GM19463 (cell line): ENCODE measurements at regions not wholly inside any gene's neighbourhood (a gene's known extent, or its start where the extent isn't known, plus 50 kb on each side); places are given as distances from the start of the nearest gene placed in this dataset.

ENCODE experiments used
- ATAC-seq: cut with Tn5 transposase; IDR thresholded peaks from one replicate; pipeline ENCODE4 v1.9.1; 2021; ENCODE audit warnings: mild to moderate bottlenecking, moderate library complexity; ENCODE audit not compliant: unreplicated experiment

GRCh38 chr5:125560476-125561225 is 814.2 kb upstream of the ZNF608 start:
- no peak for ATAC-seq

DNA sequence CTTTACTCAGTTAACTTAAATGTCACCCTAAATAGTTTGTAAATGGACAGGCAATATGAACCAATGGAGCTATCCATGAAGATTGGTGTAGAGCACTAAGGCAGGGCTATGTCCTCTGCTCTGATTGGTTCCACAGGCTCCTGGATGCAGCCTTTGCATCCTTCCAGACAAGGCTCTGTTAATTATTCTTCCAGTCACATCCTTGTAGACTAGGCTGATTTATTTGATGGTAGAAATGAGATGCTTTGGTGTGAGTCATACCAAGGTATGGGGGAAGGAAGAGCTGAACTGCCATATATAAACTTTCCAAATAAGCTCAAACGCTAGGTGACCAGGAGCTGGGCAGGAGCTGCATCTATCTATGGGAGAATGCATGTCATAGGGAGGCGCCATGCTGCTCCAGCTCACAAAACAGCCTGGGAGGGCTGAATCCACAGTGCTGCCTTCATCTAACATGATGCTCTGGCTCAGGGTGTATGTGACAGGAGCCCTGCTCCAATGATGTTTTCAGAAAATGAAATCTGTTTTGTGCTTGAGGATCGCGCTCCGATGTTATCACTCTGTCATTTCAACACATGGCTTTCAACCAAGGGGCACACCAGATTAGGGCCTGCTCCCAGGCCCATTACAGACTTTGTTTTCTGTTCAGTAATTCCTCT is 818.0 kb upstream of the ZNF608 start:
- ATAC-seq, result no peak

- ATAC-seq, result no peak
Observed at GRCh38 chr5:125574491-125575044, 828.1 kb upstream of the ZNF608 start.

DNA sequence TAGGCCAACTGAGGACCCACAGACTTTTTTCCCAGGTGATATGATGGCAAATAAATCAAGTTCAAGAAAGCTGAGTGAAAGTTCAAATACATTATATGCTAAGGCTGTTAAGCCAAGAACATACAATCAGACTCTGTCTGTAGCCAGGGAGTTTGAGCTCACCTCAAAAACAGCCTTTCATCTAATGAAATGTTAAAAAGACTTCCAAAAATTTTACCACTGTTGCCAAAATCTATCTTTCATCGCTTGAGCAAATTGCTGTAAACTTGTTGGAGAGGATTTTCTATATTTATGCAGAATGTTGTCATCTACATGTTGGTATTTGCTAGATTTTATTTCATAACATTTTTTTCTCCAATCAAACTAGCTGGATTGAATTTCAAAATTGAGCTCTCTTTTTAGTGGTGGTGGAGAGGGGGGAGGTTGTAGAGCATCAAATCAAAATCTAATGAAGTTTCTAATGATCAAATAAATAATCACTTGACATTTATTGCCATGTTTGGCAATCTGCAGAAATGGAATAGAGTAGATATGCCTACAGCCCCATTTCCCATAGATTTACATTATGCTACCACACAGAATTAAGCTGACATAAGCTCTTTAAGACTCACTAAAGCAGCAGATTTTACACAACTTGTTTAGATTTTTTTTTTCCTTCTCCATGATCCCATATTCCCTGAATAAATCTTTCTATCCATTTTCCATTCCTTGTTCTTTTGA is 828.9 kb upstream of the ZNF608 start:
- no peak for ATAC-seq

DNA sequence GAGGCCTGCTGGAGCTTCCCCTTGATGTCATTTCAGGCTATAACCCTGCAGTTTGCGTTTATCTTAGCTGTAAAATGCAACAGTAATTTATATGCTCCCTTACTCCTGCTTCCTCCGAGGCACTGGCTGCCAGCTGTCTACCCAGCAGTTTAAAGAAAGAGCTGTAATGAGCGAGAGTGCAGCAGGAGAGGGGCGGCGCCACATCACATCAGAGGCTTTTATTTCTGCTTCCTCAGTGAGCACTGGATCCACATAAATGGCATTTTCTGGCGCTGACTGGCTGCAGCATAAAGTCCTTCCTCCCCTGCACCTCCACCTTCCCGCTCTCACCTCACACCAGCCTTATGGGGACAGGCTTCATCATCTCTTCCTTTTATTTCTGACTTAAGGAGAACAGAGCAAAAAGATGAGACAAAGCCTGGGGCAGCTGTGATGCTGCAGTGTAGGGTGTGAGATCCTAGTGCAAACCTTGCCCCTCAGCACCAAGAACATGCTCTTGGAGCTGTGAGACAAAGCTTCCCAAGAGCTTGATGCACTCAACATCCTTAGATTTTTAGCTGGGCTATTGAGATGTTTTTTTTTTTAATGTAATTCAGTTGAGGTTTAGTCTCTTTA is 829.6 kb upstream of the ZNF608 start:
- no peak for ATAC-seq

GRCh38 chr5:125576822-125577221 is 830.4 kb upstream of the ZNF608 start:
- ATAC-seq, result no peak

DNA sequence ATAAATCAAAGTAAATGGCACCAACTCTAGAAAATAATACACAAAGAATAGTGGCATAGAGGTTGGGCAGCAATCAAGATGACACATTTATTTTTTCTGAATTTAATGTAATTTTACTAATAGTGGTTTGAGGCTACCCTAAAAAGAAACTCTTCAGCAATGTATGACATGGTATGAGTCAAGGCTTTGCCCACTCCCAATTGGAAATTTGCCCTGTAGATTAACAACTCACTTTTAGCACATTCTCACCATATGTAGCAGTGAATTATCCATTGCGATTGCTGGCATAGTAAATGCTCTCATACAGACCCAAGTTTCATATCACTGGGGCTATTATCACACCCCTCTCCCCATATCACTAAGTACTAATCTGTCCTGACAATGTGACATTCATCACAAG is 832.1 kb upstream of the ZNF608 start:
- ATAC-seq, result no peak

DNA sequence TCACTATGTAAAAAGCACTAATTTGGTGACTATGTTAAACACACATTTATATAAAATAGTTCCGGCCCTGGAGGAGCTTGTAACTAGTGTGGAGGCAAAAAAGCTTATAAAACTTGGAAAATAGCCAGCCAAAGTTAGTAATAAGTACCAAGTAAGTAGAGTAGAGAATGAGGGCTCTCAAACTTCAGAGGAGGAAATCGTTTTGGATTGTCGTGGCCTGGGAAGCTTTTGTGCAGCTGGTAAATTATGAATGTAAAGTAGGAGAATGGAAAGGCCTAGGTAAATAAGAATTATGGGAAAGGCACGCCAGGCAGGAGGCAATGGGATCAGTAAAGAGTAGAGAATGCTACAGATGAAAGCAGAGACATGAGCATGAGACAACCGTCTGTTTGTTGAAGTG is 832.7 kb upstream of the ZNF608 start:
- ATAC-seq, result no peak

DNA sequence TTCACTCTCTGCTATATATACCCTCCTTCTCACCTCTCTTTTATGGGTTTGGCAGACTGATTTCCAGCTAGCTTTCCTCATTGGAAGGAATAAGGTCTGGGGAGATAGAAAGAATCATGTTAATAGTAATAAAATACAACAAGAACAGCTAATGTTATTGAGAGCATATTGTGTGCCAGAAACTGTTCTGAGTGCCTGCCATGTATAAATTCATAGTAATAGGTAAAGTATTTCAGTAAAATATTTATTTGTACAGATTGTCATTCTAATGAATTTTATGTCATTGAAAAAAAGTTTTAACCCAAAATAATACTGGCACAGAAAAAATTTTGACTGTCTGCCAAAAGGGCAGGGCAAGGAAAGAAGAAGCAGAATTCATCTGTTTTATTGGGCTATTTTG is 834.9 kb upstream of the ZNF608 start:
- ATAC-seq, result no peak

- ATAC-seq, result no peak
Observed at GRCh38 chr5:125582352-125582751, 835.9 kb upstream of the ZNF608 start.

DNA sequence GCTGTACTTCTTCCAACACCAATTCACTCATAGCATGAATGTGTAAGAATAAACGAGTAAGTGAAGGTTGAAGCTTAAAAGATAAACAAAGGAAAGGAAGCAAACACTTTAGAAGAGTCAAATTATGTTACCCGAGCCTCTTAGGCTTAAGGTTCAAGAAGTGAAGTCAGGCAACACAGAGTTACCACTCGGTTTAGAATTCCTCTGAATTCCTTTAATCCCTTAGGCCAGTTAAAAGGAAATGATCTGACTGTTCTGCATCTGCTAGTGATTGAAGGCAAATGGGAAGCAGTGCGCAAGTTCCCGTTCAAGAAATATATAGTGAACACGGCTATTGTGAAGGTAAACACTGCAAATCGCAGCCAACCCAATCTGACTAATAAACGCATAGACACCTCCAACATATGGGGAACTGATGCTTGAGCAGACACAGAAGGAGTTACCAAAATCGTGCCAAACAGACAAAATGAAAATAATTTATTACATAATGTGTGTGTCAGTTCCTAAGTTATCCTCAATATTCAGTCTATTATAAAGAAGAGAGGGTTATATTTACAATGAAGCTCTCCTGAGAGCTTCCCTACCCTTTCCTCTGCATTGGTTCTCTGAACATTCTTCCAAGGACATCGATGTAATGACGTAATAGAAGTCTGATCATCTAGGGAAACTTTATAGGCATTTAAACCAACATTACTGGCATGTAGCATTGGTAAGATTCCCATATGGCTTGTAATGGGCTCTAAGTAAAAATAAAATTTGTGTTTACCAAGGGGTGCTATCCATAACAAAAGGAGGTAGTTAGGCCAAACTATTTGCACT is 837.1 kb upstream of the ZNF608 start:
- no peak for ATAC-seq

GRCh38 chr5:125584140-125584520 is 837.7 kb upstream of the ZNF608 start:
- no peak for ATAC-seq

DNA sequence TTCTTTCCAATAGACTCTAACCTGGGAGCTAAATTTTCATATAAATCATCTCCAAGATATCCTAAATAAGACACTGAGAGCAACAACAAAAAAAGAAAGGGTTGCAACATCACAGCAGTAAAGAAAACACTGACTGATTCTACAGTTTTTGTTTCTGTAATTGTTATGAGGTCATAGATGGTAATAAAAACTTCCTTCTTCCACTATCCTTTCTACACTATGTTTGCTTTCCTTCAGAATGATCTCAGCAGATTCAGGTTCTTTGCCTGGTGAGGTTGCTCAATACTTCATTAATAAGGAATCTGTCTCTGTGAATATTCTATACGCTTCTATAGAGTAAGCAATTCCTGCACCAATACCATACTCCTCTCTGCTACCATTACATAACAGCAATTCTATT is 835.6 kb upstream of the GRAMD2B start:
- ATAC-seq, result no peak

DNA sequence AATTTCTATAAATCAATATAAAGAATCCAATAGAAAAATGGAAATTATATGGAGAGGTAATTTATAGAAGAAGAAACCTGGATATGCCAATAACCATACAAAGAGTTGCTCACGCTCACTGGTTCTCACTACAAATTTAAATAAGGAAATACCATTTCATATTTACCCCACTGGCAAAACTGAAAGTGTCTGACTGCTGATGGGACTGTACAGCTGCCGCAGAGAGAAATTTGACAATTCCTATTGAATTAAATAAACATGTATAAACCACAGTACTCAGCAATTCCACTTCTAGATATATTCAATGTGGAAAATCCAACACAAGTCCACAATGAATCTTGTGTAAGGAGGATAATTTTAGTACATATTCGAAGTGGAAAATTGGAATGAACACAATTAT is 830.4 kb upstream of the GRAMD2B start:
- ATAC-seq, result no peak

- ATAC-seq, result no peak
Observed at GRCh38 chr5:125595095-125595494, 828.1 kb upstream of the GRAMD2B start.

DNA sequence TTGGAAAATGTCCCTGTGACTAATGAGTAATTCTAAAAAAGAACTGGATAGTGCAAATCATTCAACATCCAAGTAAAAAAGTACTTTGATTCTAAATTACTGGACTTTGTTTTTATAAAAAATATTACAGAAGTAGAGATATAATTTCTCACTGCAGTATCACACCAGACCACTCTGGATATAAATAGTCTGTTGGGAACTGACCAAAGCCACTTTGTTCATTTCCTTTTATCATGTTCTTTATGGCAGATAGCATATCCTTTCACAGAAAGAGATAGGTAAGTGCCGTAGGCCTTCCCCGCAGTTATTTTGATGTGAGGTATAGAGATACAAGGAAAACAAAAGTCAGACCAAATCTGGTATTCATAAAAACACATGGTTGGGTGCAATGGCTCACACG is 827.4 kb upstream of the GRAMD2B start:
- ATAC-seq, result no peak

GRCh38 chr5:125597338-125597737 is 825.9 kb upstream of the GRAMD2B start:
- ATAC-seq, result no peak

DNA sequence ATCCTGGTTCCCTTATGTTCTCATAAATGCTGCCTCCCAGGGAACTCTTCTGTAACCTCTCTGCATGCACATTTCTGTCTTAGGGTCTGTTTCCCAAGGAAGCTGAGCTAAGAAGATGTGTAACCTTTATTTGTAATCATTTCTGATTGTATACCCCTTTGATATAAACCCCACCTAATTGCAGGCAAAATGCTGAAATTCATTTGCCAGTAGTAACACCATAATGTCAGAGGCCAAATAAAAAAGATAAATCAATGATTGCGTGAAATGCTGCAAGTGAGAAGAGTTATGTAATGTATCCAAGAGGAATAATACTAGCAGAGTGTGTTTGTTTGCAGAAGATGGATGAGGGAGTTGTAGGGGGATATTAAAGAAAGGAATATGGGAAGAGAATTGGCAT is 822.6 kb upstream of the GRAMD2B start:
- ATAC-seq, result no peak

DNA sequence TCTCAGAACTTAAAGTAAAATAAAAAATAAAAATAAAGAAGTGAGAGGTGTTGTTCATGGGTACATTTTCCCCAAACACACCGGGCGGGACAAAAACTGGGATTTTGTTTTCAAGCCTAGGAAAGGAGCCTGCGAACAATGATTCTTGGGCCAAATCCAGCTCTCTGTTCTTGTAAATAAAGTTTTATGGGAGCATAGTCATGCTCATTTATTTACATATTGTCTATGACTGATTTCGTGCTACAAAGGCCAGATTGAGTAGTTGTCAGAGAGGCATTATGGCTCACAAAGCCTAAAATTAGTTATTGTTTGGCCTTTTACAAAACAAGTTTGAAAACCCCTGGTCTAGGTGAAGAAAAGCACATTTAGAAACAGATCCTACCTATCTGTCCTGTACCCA is 821.0 kb upstream of the GRAMD2B start:
- ATAC-seq, result no peak

DNA sequence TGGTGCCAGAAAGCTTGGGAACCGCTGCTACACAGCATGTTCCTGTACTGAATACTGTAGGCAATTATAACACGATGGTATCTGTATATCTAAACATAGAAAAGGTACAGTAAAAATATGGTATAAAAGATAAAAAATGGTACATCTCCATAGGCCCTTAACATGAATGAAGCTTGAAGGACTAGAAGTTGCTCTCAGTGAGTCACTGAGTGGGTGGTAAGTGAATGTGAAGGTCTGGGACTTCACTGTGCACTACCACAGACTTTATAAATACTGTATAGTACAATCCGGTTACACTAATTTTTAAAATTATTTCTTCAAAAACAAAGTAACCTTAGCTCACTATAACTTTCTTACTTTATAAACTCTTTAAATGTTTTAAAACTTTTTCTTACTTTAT is 819.9 kb upstream of the GRAMD2B start:
- ATAC-seq, result no peak

DNA sequence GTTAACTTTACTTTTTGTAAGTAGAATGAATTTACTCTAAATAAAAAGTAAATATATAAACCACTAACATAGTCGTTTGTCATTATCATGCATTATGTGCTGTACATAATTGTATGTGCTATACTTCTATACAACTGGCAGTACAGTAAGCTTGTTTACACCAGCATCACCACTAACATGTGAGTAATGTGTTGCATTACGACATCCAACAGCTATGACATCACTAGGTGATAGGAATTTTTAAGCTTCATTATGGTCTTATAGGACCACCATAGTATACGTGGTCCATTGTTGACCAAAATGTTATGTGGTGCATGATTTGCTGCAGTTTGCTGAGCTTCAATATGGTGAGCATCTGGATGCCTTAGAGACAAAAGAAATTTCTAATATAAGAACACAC is 819.1 kb upstream of the GRAMD2B start:
- ATAC-seq, result no peak
